ENCODE measurements at regions not wholly inside any gene's neighbourhood (a gene's known extent, or its start where the extent isn't known, plus 50 kb on each side); places are given as distances from the start of the nearest gene placed in this dataset.
"Not testable (repeated sequence)": the region's sequence is repeated elsewhere in the genome, so short reads cannot be mapped to it uniquely, and the experiment has no call there.

DNA sequence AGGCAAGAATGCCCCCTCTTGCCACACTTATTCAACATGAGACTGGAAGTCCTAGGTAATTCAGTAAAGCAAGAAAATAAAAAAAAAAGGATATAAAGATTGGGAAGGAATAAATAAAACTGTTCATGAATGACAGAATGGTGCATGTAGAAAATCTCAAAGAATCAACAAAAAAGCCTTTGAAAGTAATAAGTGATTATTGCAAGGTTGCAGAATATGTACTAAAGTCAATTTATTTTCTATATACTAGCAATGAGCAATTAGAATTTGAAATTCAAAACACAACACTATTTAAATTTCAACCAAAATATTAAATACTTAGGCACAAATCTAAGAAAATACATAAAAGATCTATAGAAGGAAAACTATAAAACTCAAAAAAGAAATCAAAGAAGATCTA is 58.6 kb downstream of the MAGEA10 start:
- TF ChIP-seq, protein P1, sequence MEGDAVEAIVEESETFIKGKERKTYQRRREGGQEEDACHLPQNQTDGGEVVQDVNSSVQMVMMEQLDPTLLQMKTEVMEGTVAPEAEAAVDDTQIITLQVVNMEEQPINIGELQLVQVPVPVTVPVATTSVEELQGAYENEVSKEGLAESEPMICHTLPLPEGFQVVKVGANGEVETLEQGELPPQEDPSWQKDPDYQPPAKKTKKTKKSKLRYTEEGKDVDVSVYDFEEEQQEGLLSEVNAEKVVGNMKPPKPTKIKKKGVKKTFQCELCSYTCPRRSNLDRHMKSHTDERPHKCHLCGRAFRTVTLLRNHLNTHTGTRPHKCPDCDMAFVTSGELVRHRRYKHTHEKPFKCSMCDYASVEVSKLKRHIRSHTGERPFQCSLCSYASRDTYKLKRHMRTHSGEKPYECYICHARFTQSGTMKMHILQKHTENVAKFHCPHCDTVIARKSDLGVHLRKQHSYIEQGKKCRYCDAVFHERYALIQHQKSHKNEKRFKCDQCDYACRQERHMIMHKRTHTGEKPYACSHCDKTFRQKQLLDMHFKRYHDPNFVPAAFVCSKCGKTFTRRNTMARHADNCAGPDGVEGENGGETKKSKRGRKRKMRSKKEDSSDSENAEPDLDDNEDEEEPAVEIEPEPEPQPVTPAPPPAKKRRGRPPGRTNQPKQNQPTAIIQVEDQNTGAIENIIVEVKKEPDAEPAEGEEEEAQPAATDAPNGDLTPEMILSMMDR (IDR thresholded peaks at IDR 0.05; ENCODE audit: low read length, missing control alignments) = no peak
- DNase-seq (ENCODE audit: low read depth) = no peak
- no peak overlapping the region for H3K4me3 ChIP-seq (replicated peaks; ENCODE audit: low read depth, low read length)

DNA sequence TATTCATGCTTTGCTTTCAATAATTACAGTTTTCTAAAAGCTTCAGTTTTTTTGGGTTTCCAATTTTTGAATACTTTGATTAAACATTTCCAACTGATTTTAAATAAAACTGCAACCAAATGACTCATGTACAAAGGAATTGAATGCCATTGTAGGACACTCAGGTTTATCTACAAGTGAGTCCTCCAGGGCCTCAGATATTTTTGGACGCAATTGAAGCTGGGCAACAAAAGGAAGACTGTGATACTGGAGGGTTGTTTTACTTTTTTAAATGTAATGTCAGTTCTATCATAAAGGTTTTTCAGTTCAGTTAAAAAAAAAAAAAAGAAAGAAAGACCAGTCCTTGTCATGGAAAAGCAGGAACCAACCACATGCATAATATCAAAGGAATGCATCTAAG is 64.2 kb downstream of the MAGEA10 start:
- no peak for DNase-seq (ENCODE audit: low read depth)
- H3K4me3 ChIP-seq (replicated peaks; ENCODE audit: low read depth, low read length) = no peak overlapping the region
- TF ChIP-seq, protein P1 (IDR thresholded peaks at IDR 0.05; ENCODE audit: low read length, missing control alignments) = no peak

DNA sequence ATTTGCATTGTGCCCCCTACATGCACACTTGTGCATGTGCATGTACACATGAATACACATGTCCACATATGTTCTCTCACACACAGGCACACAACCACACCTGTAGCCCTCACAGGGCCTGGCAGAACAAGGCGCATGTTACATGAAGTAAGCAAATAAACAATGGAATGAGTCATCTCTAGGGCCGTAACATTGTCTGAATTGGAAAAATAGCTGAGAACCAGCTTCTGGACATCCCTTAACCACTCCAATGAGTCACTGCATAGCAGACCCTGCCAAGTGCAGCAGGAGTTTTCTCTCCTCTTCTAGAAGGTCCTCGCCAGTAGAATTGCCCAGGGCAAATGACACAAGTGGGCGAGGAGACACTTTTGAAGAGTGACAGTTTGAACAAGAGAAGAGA is 66.1 kb downstream of the MAGEA10 start:
- TF ChIP-seq, protein P1 (IDR thresholded peaks at IDR 0.05; ENCODE audit: low read length, missing control alignments) = no peak
- H3K4me3 ChIP-seq (replicated peaks; ENCODE audit: low read depth, low read length) = no peak overlapping the region
- peak; percentile 78 for DNase-seq (ENCODE audit: low read depth)

DNA sequence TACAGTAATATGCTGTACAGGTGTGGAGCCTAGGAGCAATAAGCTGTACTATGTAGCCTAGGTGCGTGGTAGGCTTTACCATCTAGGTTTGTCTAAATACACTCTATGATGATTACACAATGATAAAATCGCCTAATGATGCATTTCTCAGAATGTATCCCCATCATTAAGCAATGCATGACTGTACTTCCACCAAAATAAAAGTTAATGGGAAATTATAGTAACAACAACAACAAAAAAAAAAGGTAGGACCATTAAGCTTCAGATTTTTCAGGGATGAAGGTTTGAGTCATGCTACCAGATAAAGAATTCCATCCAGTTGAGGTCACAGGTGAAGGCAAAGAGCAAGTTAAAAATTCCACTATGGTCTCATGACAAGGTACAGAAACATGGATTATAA is 68.2 kb downstream of the MAGEA10 start:
- H3K4me3 ChIP-seq (replicated peaks; ENCODE audit: low read depth, low read length) = no peak overlapping the region
- no peak for DNase-seq (ENCODE audit: low read depth)
- TF ChIP-seq, protein P1 (IDR thresholded peaks at IDR 0.05; ENCODE audit: low read length, missing control alignments) = no peak

DNA sequence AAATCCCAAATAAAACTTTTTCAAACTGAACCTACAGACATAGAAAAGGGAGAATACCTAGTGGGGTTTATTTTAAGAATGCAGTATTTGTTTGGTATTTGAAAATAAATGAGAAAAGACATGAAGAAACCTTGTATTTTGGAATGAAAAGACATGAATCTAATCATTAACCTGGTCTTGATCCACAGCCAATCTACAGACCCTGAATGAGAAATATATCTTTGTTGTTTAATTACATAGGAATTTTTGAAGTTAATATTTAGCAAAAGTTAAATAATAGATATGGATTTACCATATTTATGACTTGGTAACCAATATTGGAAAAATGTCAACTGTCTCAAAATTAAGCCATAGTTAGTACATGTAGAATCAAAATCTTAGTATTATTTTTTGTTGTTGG is 76.8 kb downstream of the MAGEA10 start:
- no peak for DNase-seq (ENCODE audit: low read depth)
- TF ChIP-seq, protein P1 (IDR thresholded peaks at IDR 0.05; ENCODE audit: low read length, missing control alignments) = no peak
- no peak overlapping the region for H3K4me3 ChIP-seq (replicated peaks; ENCODE audit: low read depth, low read length)

DNA sequence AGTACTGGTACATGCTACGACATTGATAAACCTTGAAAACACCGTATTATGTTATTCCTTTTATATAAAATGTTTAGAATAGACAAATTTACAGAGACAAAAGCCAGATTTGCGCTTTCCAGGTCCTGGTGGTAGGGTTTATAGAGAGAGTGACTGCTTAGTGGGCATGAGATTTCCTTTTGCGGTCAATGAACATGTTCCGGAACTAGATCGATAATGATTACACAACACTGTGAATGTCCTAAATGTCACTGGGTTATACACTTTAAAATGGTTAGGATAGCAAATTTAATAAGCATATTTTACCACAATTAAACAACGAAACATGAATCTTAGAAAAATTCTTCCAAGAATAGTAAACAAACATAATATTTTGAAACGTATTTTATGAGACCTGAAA is 77.3 kb downstream of the MAGEA10 start:
- TF ChIP-seq, protein P1 (IDR thresholded peaks at IDR 0.05; ENCODE audit: low read length, missing control alignments) = no peak
- H3K4me3 ChIP-seq (replicated peaks; ENCODE audit: low read depth, low read length) = no peak overlapping the region
- no peak for DNase-seq (ENCODE audit: low read depth)

DNA sequence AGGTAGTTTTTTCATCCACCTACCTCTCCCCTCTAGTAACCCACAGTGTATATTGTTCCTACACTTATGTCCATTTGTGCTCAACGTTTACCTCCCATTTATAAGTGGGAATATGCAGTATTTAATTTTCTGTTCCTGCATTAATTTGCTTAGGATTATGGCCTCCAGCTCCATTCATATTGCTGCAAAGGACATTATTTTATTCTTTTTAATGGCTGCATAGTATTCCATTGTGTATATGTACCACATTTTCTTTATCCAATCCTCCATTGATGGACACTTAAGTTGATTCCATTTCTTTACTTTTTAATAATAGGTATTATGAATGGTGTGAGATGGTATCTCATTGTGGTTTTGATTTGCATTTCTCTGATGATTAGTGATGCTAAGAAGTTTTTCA is 76.1 kb upstream of the GABRE start:
- H3K4me3 ChIP-seq (replicated peaks; ENCODE audit: low read depth, low read length); DNase-seq (ENCODE audit: low read depth): not testable (repeated sequence)

DNA sequence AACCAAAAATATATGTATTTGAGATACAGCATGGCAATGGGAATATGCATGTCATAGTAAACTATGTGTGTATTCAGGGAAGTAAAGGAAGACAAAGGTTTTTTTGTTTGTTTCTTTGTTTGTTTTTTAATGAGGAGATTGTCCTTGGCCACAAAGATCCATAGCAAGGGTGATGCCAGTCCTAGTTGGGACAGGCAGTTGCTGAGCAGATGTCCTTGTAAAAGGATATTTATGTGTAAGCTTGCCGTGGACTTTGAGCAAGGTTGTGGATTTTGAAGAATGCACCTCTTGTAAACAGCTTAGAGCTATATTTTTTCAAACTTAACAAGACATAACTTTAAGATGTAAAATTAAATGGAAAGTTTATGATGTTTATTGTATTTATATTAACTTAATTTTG is 69.9 kb upstream of the GABRE start:
- TF ChIP-seq, protein P1 (IDR thresholded peaks at IDR 0.05; ENCODE audit: low read length, missing control alignments) = no peak
- no peak for DNase-seq (ENCODE audit: low read depth)

More for the DNA sequence above, 69.9 kb upstream of the GABRE start:
- H3K4me3 ChIP-seq (replicated peaks; ENCODE audit: low read depth, low read length) = no peak overlapping the region
